Activated CD8-positive, alpha-beta T cell treated with anti-CD3 and anti-CD28 coated beads for 36 hours (primary cell): ENCODE measurements at regions not wholly inside any gene's neighbourhood (a gene's known extent, or its start where the extent isn't known, plus 50 kb on each side); places are given as distances from the start of the nearest gene placed in this dataset.

ENCODE experiments used
- ATAC-seq: fragments of 200-7000 bp; cut with Tn5 transposase; one replicate; pipeline ENCODE4 v1.10.0; 2021; ENCODE audit warnings: mild to moderate bottlenecking, moderate library complexity
- CTCF ChIA-PET: fragments of 350-600 bp; sonication (Branson Sonifier 250); formaldehyde crosslinking; loops from one replicate; lab custom pipeline; 2021; ENCODE audit warnings: antibody characterized with exemption; lab: Charles Lee
- POLR2A ChIA-PET: fragments of 350-600 bp; sonication (Branson Sonifier 250); formaldehyde crosslinking; loops from one replicate; lab custom pipeline; 2021; ENCODE audit warnings: antibody characterized with exemption; lab: Charles Lee
- DNase-seq: peaks from one replicate; pipeline ENCODE4 v3.0.0-alpha.2; 2020
- H3K27ac Mint-ChIP-seq: one replicate; pipeline ENCODE4 v1.8.0; 2021; ENCODE audit warnings: mild to moderate bottlenecking, mixed read lengths
- H3K27me3 Mint-ChIP-seq: one replicate; pipeline ENCODE4 v1.8.0; 2021; ENCODE audit warnings: mixed read lengths
- H3K36me3 Mint-ChIP-seq: one replicate; pipeline ENCODE4 v1.8.0; 2021; ENCODE audit warnings: low read depth, mixed read lengths
- H3K4me1 Mint-ChIP-seq: one replicate; pipeline ENCODE4 v1.8.0; 2021; ENCODE audit warnings: low read depth, mixed read lengths
- H3K4me3 Mint-ChIP-seq: one replicate; pipeline ENCODE4 v1.8.0; 2021; ENCODE audit warnings: mild to moderate bottlenecking, moderate library complexity, mixed read lengths
- H3K9me3 Mint-ChIP-seq: one replicate; pipeline ENCODE4 v1.8.0; 2021; ENCODE audit warnings: mixed read lengths
- CTCF ChIP-seq: fragments of 200-600 bp; IDR thresholded peaks from one replicate; pipeline ENCODE4 v1.8.0; 2022; ENCODE audit warnings: antibody characterized with exemption, mild to moderate bottlenecking
- intact Hi-C: fragments of 100-400 bp; cut with micrococcal nuclease; formaldehyde crosslinking; loops from one replicate; pipeline ENCODE4 v1.10.0; 2022

GRCh38 chr14:83467811-83468210 is 1934.2 kb upstream of the SEL1L start:
- ATAC-seq (no peak), DNase-seq (no peak)
- no peaks in the 10 kb centered on the region for H3K4me1 Mint-ChIP-seq
- peaks cover 13% of the 10 kb centered on the region for H3K9me3 Mint-ChIP-seq
- H3K27ac Mint-ChIP-seq, result no peak overlapping the region
- no peak for TF ChIP-seq CTCF
- intact Hi-C loops, result loop anchor here (10.0 kb wide), 1 partner anchor 753 kb away; no protein-coding TSS in a partner anchor
- ChIA-PET POLR2A (no interaction called here), CTCF (no interaction called here)
- H3K4me3 Mint-ChIP-seq, result no peak overlapping the region
- H3K27me3 Mint-ChIP-seq, result no peaks in the 10 kb centered on the region
- H3K36me3 Mint-ChIP-seq, result no peaks in the 10 kb centered on the region

GRCh38 chr14:83470466-83470865 is 1936.8 kb upstream of the SEL1L start:
- TF ChIP-seq CTCF, result no peak
- no peaks in the 10 kb centered on the region for H3K36me3 Mint-ChIP-seq
- H3K4me3 Mint-ChIP-seq, result no peak overlapping the region
- H3K4me1 Mint-ChIP-seq, result no peaks in the 10 kb centered on the region
- no peak for DNase-seq
- no peak overlapping the region for H3K27ac Mint-ChIP-seq
- ChIA-PET CTCF (no interaction called here), POLR2A (no interaction called here)
- peaks cover 8% of the 10 kb centered on the region for H3K9me3 Mint-ChIP-seq
- no peaks in the 10 kb centered on the region for H3K27me3 Mint-ChIP-seq
- ATAC-seq, result no peak
- intact Hi-C loops, result no loop called here

- Mint-ChIP-seq H3K36me3 (no peaks in the 10 kb centered on the region), H3K4me1 (no peaks in the 10 kb centered on the region), H3K4me3 (no peak overlapping the region), H3K27me3 (no peaks in the 10 kb centered on the region), H3K27ac (no peak overlapping the region), H3K9me3 (peaks cover 7% of the 10 kb centered on the region)
- TF ChIP-seq CTCF, result no peak
- CTCF ChIA-PET, result no interaction called here
- intact Hi-C loops, result no loop called here
- DNase-seq (no peak), ATAC-seq (no peak)
- POLR2A ChIA-PET, result no interaction called here
Measured at GRCh38 chr14:83470959-83471695, 1937.5 kb upstream of the SEL1L start.

- H3K27ac Mint-ChIP-seq, result no peak overlapping the region
Measured at GRCh38 chr14:83473416-83474235, 1940.0 kb upstream of the SEL1L start.

More at GRCh38 chr14:83473416-83474235, 1940.0 kb upstream of the SEL1L start:
- Mint-ChIP-seq H3K4me1 (no peaks in the 10 kb centered on the region), H3K36me3 (no peaks in the 10 kb centered on the region), H3K9me3 (peaks cover 6% of the 10 kb centered on the region), H3K4me3 (no peak overlapping the region), H3K27me3 (no peaks in the 10 kb centered on the region)
- ChIA-PET CTCF (no interaction called here), POLR2A (no interaction called here)
- DNase-seq (no peak), ATAC-seq (no peak)
- no peak for TF ChIP-seq CTCF
- intact Hi-C loops, result no loop called here
